ENCODE measurements at regions not wholly inside any gene's neighbourhood (a gene's known extent, or its start where the extent isn't known, plus 50 kb on each side); places are given as distances from the start of the nearest gene placed in this dataset.

DNA sequence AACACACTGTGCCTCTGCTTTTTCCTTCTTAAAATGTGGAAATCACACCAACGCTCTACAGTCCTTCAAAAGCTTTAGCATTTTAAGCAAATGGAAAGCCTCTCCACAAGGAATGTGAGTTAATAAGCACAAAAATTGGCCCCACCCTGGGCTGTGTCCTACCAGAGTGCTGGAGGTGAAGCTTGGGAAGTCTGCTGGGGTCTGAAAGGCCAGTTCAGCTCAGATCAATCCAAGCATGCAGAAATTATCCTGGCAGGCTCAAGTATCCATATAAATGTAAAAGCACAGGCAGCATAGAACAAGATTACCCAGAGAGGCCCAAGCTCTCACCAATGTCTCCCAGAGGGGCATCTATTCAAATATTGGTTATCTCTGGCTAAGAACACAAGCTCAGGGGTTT, 98.5 kb downstream of the ESM1 start:
- ATAC-seq (no peak), DNase-seq (no peak)
- Mint-ChIP-seq H3K4me3 (no peak overlapping the region), H3K36me3 (peaks cover 0 to 9% (median 3%) of the 10 kb centered on the region in 5 donors), H3K27ac (no peak overlapping the region), H3K27me3 (peaks cover 55 to 93% (median 59%) of the 10 kb centered on the region in 5 donors), H3K4me1 (peaks cover 7 to 15% (median 8%) of the 10 kb centered on the region in 7 donors), H3K9me3 (no peaks in the 10 kb centered on the region)
- Histone ChIP-seq H3K27ac (ENCODE audit: low read depth, low read length) (no peak overlapping the region), H3K4me1 (ENCODE audit: control insufficient read depth in 2 of 2, insufficient read depth in 2 of 2, low read length in 2 of 2) (no peaks in the 10 kb centered on the region), H3K27me3 (ENCODE audit: control insufficient read depth in 2 of 2, insufficient read depth in 2 of 2, low read length in 2 of 2) (peaks cover 5 to 22% of the 10 kb centered on the region in 2 donors), H3K9me3 (ENCODE audit: control insufficient read depth in 2 of 3, low read length in 3 of 3) (no peaks in the 10 kb centered on the region), H3K36me3 (ENCODE audit: control insufficient read depth in 2 of 3, insufficient read depth in 3 of 3, low read length in 3 of 3) (no peaks in the 10 kb centered on the region), H3K4me3 (ENCODE audit: low read length) (no peak overlapping the region)
- intact Hi-C loops (cut with micrococcal nuclease) = no loop called here
- CTCF ChIA-PET = interaction anchor here (0.7 to 2.3 kb wide), 4 partner anchors 11 to 370 kb away, joined by 3 to 6 read pairs (median 4); partner anchors contain the start of gene SNX18
- POLR2A ChIA-PET = interaction anchor here (0.7 kb wide), 1 partner anchor 310 kb away, joined by 3 read pairs; no protein-coding TSS in a partner anchor

DNA sequence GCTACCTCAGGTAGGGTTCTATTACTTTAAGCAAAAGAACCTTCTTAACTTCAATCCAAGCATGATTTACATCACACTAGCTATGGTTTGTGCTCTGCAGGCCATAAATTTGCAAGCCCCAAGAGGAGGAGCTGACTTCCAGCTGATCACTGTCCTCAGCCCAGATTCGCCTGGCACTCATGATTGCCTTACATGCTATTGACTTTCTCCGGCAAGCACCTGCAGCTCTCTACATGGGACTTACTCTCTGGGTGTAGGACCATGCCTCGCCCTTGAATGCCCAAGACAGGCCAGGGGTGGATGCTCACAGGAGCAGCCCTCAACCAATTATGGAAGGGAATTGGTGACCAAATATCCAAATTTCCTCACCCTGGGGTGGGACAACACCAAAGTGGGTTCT, 99.8 kb downstream of the ESM1 start:
- no peak overlapping the region for H3K4me3 Mint-ChIP-seq
- H3K4me1 Mint-ChIP-seq = peaks cover 7 to 15% (median 8%) of the 10 kb centered on the region in 7 donors
- no peaks in the 10 kb centered on the region for H3K36me3 ChIP-seq (ENCODE audit: control insufficient read depth in 2 of 3, insufficient read depth in 3 of 3, low read length in 3 of 3)
- no peak for DNase-seq
- ATAC-seq = no peak
- no peak overlapping the region for H3K4me3 ChIP-seq (ENCODE audit: low read length)
- no peaks in the 10 kb centered on the region for H3K9me3 ChIP-seq (ENCODE audit: control insufficient read depth in 2 of 3, low read length in 3 of 3)
- ChIA-PET CTCF (interaction anchor here (0.9 to 1.6 kb wide), 3 partner anchors 10 to 21 kb away, joined by 3 to 6 read pairs (median 5); no protein-coding TSS in a partner anchor), POLR2A (no interaction called here)
- no peaks in the 10 kb centered on the region for H3K4me1 ChIP-seq (ENCODE audit: control insufficient read depth in 2 of 2, insufficient read depth in 2 of 2, low read length in 2 of 2)
- H3K9me3 Mint-ChIP-seq = peaks cover 0 to 4% (median 0%) of the 10 kb centered on the region in 11 donors
- intact Hi-C loops (cut with micrococcal nuclease) = no loop called here
- peaks cover 5 to 22% of the 10 kb centered on the region in 2 donors for H3K27me3 ChIP-seq (ENCODE audit: control insufficient read depth in 2 of 2, insufficient read depth in 2 of 2, low read length in 2 of 2)
- peaks cover 55 to 92% (median 64%) of the 10 kb centered on the region in 5 donors for H3K27me3 Mint-ChIP-seq
- no peak overlapping the region for H3K27ac ChIP-seq (ENCODE audit: low read depth, low read length)
- peaks cover 0 to 9% (median 3%) of the 10 kb centered on the region in 5 donors for H3K36me3 Mint-ChIP-seq
- no peak overlapping the region for H3K27ac Mint-ChIP-seq

DNA sequence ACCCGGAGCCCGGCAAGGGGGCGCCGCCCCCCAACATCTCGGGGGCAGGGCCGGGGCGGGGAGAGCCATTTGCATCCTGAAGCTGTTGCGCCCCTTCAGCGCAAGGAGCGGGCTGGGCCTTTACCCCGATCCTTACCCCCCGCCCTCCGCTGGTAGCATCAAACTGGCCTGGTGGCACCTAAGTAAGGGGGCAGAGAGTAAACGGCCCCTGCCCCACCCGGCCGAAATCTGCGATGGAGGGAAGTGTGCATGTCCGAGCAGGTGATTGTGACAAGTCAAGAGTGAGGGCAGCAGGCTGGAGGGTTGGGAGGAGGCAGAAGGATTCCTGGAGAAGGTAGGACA, 101.2 kb downstream of the ESM1 start:
- H3K9me3 ChIP-seq (ENCODE audit: control insufficient read depth in 2 of 3, low read length in 3 of 3) = no peaks in the 10 kb centered on the region
- ChIA-PET CTCF (no interaction called here), POLR2A (no interaction called here)
- DNase-seq = no peak
- Mint-ChIP-seq H3K36me3 (peaks cover 0 to 8% (median 3%) of the 10 kb centered on the region in 5 donors), H3K27me3 (peaks cover 58 to 91% (median 60%) of the 10 kb centered on the region in 5 donors), H3K4me1 (peaks cover 7 to 15% (median 8%) of the 10 kb centered on the region in 7 donors), H3K4me3 (peak overlapping the region in 9 of 10 donors; percentile 21 to 91 (median 54)), H3K9me3 (peaks cover 0 to 7% (median 0%) of the 10 kb centered on the region in 11 donors), H3K27ac (no peak overlapping the region)
- no peaks in the 10 kb centered on the region for H3K4me1 ChIP-seq (ENCODE audit: control insufficient read depth in 2 of 2, insufficient read depth in 2 of 2, low read length in 2 of 2)
- H3K27me3 ChIP-seq (ENCODE audit: control insufficient read depth in 2 of 2, insufficient read depth in 2 of 2, low read length in 2 of 2) = peaks cover 5 to 22% of the 10 kb centered on the region in 2 donors
- no peaks in the 10 kb centered on the region for H3K36me3 ChIP-seq (ENCODE audit: control insufficient read depth in 2 of 3, insufficient read depth in 3 of 3, low read length in 3 of 3)
- no peak overlapping the region for H3K27ac ChIP-seq (ENCODE audit: low read depth, low read length)
- intact Hi-C loops (cut with micrococcal nuclease) = no loop called here
- no peak overlapping the region for H3K4me3 ChIP-seq (ENCODE audit: low read length)
- ATAC-seq = no peak

DNA sequence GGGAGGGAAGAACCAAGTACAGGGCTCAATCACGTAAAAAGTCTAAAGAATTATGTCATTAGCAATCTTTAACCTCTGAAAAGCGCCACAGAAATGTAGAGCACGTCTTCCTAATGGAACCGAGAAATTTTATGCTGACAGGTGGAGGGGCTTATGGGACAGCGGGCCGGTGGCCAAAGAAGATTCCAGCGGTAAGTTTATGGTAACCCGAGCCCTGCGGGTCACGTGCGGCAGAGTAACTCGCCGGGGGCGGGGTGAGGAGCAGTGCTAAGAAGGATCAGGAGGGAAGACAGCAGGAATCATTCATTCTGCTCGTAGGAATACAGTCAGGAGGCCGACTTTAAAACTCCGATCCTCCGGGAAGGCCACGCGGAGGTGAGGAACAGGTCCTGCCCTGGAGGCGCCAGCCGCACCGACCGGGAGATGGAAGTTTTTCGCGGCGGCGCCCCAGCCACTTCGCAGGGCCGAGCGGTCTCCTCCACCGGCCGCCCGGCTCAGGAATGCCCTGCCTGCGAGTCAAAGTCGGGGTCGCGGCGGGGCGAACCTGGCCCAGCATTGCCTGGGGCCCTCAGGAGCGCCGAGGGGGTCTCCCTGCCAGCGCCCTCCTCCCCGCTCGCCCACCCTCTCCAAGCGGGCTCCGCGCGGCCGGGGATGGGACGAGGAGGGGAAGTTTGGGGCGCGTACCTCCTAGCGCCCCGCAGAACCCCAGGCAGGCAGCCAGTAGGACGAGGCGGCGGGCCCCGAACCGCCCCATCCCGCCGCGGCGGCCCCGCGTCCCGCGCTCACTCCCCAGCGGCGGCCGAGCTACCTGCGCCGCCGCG, 101.8 kb downstream of the ESM1 start:
- H3K27me3 Mint-ChIP-seq = peaks cover 57 to 88% (median 58%) of the 10 kb centered on the region in 5 donors
- peak in 1 of 9 donors; percentile 12 for DNase-seq

DNA sequence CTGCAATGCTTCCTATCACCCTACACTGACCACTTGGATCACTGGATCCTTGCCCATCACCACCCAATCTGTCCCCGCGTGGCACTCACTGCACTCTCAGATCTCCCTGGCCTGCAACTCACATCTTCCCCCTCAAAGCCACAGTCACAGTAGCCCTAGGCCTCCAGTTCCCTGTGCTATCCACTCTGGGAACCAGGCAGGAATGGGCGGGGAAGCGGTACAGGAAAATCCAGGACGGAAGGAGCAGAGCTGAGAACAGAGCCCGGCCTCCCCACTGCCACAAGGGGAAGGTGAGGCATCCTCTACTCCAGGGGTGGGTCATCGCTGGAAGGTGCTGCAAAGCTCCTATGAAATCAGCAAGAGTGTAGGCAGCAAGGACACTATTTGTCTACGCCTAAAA, 102.6 kb downstream of the ESM1 start:
- Histone ChIP-seq H3K4me1 (ENCODE audit: control insufficient read depth in 2 of 2, insufficient read depth in 2 of 2, low read length in 2 of 2) (no peaks in the 10 kb centered on the region), H3K27ac (ENCODE audit: low read depth, low read length) (no peak overlapping the region), H3K27me3 (ENCODE audit: control insufficient read depth in 2 of 2, insufficient read depth in 2 of 2, low read length in 2 of 2) (peaks cover 5 to 22% of the 10 kb centered on the region in 2 donors), H3K4me3 (ENCODE audit: low read length) (peak overlapping the region; percentile 32), H3K9me3 (ENCODE audit: control insufficient read depth in 2 of 3, low read length in 3 of 3) (no peaks in the 10 kb centered on the region), H3K36me3 (ENCODE audit: control insufficient read depth in 2 of 3, insufficient read depth in 3 of 3, low read length in 3 of 3) (no peaks in the 10 kb centered on the region)
- Mint-ChIP-seq H3K4me3 (peak overlapping the region; percentile 61 to 92 (median 86)), H3K9me3 (peaks cover 0 to 7% (median 0%) of the 10 kb centered on the region in 11 donors), H3K4me1 (peaks cover 7 to 15% (median 8%) of the 10 kb centered on the region in 7 donors), H3K36me3 (peaks cover 0 to 8% (median 3%) of the 10 kb centered on the region in 5 donors), H3K27me3 (peaks cover 50 to 86% (median 58%) of the 10 kb centered on the region in 5 donors), H3K27ac (no peak overlapping the region)
- no peak for DNase-seq
- no peak for ATAC-seq
- POLR2A ChIA-PET = interaction anchor here (1.1 kb wide), 1 partner anchor 12 kb away, joined by 3 read pairs; no protein-coding TSS in a partner anchor
- CTCF ChIA-PET = interaction anchor here (1.1 kb wide), 1 partner anchor 15 kb away, joined by 3 read pairs; no protein-coding TSS in a partner anchor
- intact Hi-C loops (cut with micrococcal nuclease) = no loop called here

More for the DNA sequence above, 101.8 kb downstream of the ESM1 start:
- no peaks in the 10 kb centered on the region for H3K36me3 ChIP-seq (ENCODE audit: control insufficient read depth in 2 of 3, insufficient read depth in 3 of 3, low read length in 3 of 3)
- H3K4me3 Mint-ChIP-seq = peak overlapping the region; percentile 61 to 92 (median 86)
- H3K27ac Mint-ChIP-seq = peak overlapping the region in 1 of 9 donors; percentile 63
- peaks cover 5 to 22% of the 10 kb centered on the region in 2 donors for H3K27me3 ChIP-seq (ENCODE audit: control insufficient read depth in 2 of 2, insufficient read depth in 2 of 2, low read length in 2 of 2)
- peak overlapping the region; percentile 32 for H3K4me3 ChIP-seq (ENCODE audit: low read length)
- H3K4me1 ChIP-seq (ENCODE audit: control insufficient read depth in 2 of 2, insufficient read depth in 2 of 2, low read length in 2 of 2) = no peaks in the 10 kb centered on the region
- H3K9me3 Mint-ChIP-seq = peaks cover 0 to 7% (median 0%) of the 10 kb centered on the region in 11 donors
- peaks cover 7 to 15% (median 8%) of the 10 kb centered on the region in 7 donors for H3K4me1 Mint-ChIP-seq
- POLR2A ChIA-PET = no interaction called here
- CTCF ChIA-PET = no interaction called here
- peak; percentile 59 for ATAC-seq
- intact Hi-C loops (cut with micrococcal nuclease) = no loop called here
- H3K27ac ChIP-seq (ENCODE audit: low read depth, low read length) = no peak overlapping the region
- H3K36me3 Mint-ChIP-seq = peaks cover 0 to 8% (median 3%) of the 10 kb centered on the region in 5 donors
- no peaks in the 10 kb centered on the region for H3K9me3 ChIP-seq (ENCODE audit: control insufficient read depth in 2 of 3, low read length in 3 of 3)

DNA sequence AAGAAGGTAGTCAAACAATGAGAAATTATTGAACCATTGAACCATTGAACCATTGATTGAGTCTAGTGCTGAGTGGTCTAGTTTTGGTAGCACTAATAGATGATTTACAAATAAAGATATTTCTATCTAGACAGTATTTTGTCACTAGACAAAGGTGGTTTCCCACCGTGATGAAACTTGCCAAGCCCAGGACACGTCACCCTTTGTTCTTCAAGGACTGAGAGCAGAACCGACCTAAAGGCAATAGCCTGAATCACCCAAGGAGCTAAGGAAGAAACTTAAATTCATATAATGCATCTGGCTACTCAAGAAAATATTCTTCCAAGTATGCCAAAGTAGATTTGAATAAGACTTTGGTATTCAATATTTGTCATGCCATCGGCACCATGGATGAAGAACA, 103.3 kb downstream of the ESM1 start:
- DNase-seq (no peak), ATAC-seq (no peak)
- intact Hi-C loops (cut with micrococcal nuclease) = no loop called here
- Histone ChIP-seq H3K36me3 (ENCODE audit: control insufficient read depth in 2 of 3, insufficient read depth in 3 of 3, low read length in 3 of 3) (no peaks in the 10 kb centered on the region), H3K4me3 (ENCODE audit: low read length) (no peak overlapping the region), H3K27me3 (ENCODE audit: control insufficient read depth in 2 of 2, insufficient read depth in 2 of 2, low read length in 2 of 2) (peaks cover 5 to 22% of the 10 kb centered on the region in 2 donors), H3K4me1 (ENCODE audit: control insufficient read depth in 2 of 2, insufficient read depth in 2 of 2, low read length in 2 of 2) (no peaks in the 10 kb centered on the region), H3K9me3 (ENCODE audit: control insufficient read depth in 2 of 3, low read length in 3 of 3) (no peaks in the 10 kb centered on the region), H3K27ac (ENCODE audit: low read depth, low read length) (no peak overlapping the region)
- H3K4me3 Mint-ChIP-seq = peak overlapping the region in 2 of 10 donors; percentile 33 to 41
- peaks cover 7 to 15% (median 8%) of the 10 kb centered on the region in 7 donors for H3K4me1 Mint-ChIP-seq
- H3K36me3 Mint-ChIP-seq = peaks cover 0 to 8% (median 3%) of the 10 kb centered on the region in 5 donors
- ChIA-PET POLR2A (interaction anchor here (1.1 kb wide), 1 partner anchor 12 kb away, joined by 3 read pairs; no protein-coding TSS in a partner anchor), CTCF (interaction anchor here (1.1 kb wide), 1 partner anchor 15 kb away, joined by 3 read pairs; no protein-coding TSS in a partner anchor)
- H3K27me3 Mint-ChIP-seq = peaks cover 45 to 83% (median 57%) of the 10 kb centered on the region in 5 donors
- peaks cover 0 to 7% (median 0%) of the 10 kb centered on the region in 11 donors for H3K9me3 Mint-ChIP-seq
- H3K27ac Mint-ChIP-seq = no peak overlapping the region
